ENCODE measurements at regions not wholly inside any gene's neighbourhood (a gene's known extent, or its start where the extent isn't known, plus 50 kb on each side); places are given as distances from the start of the nearest gene placed in this dataset.
"Not testable (repeated sequence)": the region's sequence is repeated elsewhere in the genome, so short reads cannot be mapped to it uniquely, and the experiment has no call there.

DNA sequence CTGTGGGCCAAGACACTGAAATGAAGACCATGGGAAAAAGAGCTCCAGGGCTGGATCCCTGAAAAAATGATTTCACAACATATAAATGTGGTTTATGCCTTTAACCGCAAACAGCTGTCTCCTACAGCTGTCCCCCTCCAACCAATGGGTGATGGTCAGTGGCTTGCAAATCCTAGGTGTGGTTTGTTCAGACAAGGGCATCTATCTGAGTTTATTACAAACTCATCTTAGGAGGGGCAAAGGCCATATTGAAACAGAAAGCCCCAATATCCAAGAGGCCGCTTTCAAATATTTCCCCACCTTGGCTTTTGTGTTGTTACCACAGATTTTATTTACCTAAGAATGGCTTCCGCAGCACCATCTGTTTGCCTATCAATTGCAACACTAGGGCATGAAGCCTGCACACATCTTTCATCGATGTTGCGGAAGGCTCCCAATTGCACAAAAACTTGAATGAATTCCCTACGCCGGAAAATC is 503.6 kb upstream of the AMELY start:
- Mint-ChIP-seq H3K27ac (no peak overlapping the region), H3K27me3 (ENCODE audit: low read depth) (no peaks in the 10 kb centered on the region), H3K9me3 (no peaks in the 10 kb centered on the region), H3K4me3 (no peak overlapping the region), H3K36me3 (ENCODE audit: low read depth) (peaks cover 1% of the 10 kb centered on the region), H3K4me1 (ENCODE audit: low read depth) (no peaks in the 10 kb centered on the region)

DNA sequence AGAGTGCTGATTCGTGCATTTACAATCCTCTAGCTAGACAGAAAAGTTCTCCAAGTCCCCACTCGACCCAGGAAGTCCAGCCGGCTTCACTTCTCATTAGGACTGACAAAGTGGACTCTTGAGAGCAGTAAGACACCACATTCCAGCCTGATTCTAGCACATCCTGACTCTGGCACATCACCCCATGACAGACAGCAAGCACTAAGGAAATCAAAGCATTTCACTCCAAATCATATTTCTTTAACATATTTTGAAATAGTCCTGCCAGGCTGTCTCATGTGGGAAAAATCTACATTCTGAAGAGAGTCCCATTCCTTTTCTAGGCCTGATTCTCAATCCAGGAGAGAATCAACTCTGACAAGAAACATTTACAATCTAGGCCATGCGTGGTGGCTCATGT is 478.5 kb upstream of the AMELY start:
- Mint-ChIP-seq H3K9me3 (peaks cover 50% of the 10 kb centered on the region), H3K27ac (no peak overlapping the region), H3K36me3 (ENCODE audit: low read depth) (peaks cover 42% of the 10 kb centered on the region), H3K27me3 (ENCODE audit: low read depth) (no peaks in the 10 kb centered on the region), H3K4me1 (ENCODE audit: low read depth) (no peaks in the 10 kb centered on the region), H3K4me3 (no peak overlapping the region)

DNA sequence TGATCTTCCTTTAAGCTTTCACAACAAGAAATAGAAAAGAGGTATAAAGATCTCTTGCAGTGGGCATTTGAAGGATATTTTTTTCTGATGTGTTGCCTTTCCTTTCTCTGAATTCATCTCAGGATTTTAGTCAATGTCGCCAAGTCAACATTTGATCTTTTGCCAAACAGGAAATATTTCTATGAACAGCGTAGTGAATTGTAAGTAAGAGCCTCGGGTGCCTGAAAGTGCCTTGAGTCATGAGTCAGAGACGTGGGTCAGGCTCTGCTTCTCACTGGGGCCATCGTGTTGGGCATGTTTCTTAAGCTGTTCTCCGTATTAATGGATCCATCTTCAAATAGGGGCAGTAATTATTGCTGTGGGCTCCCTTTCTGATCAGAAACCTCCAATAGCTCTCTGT is 471.4 kb upstream of the AMELY start:
- Mint-ChIP-seq H3K4me3 (no peak overlapping the region), H3K4me1 (ENCODE audit: low read depth) (peaks cover 7% of the 10 kb centered on the region), H3K27ac (no peak overlapping the region), H3K9me3 (peaks cover 5% of the 10 kb centered on the region), H3K27me3 (ENCODE audit: low read depth) (no peaks in the 10 kb centered on the region), H3K36me3 (ENCODE audit: low read depth) (peaks cover 39% of the 10 kb centered on the region)

DNA sequence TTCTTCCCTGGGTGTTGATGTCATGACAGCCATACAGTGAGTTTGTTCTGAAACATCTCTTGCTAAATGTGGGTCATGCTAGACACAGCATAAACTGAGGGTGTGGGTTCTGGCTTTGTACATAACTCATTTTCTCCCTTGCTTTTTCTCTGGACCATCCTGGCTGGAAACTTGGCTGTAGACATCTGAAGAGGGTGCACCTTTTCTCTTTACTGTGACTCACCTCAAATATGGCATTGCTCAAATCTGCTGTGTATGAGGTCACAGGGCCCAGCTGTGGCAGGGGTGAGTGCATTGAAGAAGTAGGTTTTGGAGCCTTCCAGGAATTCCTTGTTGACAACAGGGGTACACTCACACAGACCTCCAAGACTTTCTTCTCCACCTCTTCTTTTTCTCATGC is 465.5 kb upstream of the AMELY start:
- Mint-ChIP-seq H3K27ac (no peak overlapping the region), H3K36me3 (ENCODE audit: low read depth) (peaks cover 22% of the 10 kb centered on the region), H3K4me3 (no peak overlapping the region), H3K9me3 (no peaks in the 10 kb centered on the region), H3K27me3 (ENCODE audit: low read depth) (no peaks in the 10 kb centered on the region), H3K4me1 (ENCODE audit: low read depth) (peaks cover 3% of the 10 kb centered on the region)

DNA sequence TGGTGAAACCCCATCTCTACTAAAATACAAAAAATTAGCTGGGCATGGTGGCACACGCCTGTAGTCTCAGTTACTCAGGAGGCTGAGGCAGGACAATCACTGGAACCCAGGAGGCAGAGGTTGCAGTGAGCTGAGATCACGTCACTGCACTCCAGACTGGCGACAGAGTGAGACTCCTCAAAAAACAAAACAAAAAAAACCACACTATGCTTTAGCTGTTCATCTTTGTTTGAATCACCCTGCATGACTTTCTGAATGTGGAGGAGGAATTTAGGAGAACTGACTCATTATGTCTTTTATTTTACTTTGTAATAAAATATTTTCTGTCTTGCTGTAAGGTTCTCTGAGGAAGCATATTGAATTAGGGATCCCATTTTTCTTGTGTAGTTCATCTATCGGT is 462.9 kb upstream of the AMELY start:
- not testable (repeated sequence) for H3K27ac Mint-ChIP-seq; H3K27me3 Mint-ChIP-seq (ENCODE audit: low read depth); H3K9me3 Mint-ChIP-seq; H3K4me1 Mint-ChIP-seq (ENCODE audit: low read depth); H3K4me3 Mint-ChIP-seq
- peaks cover 17% of the 10 kb centered on the region for H3K36me3 Mint-ChIP-seq (ENCODE audit: low read depth)

DNA sequence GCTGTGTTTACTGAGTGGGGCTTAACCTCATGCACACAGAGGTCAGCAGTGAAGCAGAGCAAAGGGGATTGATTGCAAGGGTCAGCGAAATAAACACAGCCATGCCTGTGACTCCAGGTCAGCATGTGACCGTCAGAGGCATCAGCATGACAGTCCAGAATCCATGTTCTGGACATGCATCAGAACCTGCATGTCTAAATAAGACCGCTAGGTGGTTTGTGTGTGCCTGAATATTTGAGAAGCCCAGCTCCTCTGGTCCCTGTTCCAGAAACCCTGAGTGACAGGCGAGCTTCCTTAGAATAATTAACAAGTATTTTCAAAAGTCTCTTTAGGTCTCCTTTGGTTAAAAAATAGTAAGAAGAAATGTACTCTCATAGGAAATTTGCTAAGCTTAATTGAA is 460.4 kb upstream of the AMELY start:
- not testable (repeated sequence) for H3K27ac Mint-ChIP-seq; H3K4me3 Mint-ChIP-seq; H3K27me3 Mint-ChIP-seq (ENCODE audit: low read depth); H3K4me1 Mint-ChIP-seq (ENCODE audit: low read depth); H3K9me3 Mint-ChIP-seq
- peaks cover 12% of the 10 kb centered on the region for H3K36me3 Mint-ChIP-seq (ENCODE audit: low read depth)

DNA sequence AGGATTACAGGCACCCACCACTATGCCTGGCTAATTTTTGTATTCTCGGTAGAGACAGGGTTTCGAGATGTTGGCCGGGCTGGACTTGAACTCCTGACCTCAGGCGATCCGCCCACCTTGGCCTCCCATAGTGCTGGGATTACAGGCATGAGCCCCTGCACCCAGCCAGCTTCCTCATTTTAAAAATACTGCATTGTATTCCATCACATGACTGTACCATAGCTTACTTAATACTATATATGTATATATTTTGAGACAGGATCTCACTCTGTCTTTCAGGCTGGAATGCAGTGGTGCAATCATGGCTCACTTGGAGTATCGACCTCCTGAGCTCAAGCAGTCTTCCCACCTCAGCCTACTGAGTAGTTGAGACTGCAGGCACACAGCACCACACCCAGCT is 459.5 kb upstream of the AMELY start:
- not testable (repeated sequence) for H3K27ac Mint-ChIP-seq; H3K9me3 Mint-ChIP-seq; H3K4me3 Mint-ChIP-seq; H3K27me3 Mint-ChIP-seq (ENCODE audit: low read depth); H3K4me1 Mint-ChIP-seq (ENCODE audit: low read depth)
- peaks cover 13% of the 10 kb centered on the region for H3K36me3 Mint-ChIP-seq (ENCODE audit: low read depth)

DNA sequence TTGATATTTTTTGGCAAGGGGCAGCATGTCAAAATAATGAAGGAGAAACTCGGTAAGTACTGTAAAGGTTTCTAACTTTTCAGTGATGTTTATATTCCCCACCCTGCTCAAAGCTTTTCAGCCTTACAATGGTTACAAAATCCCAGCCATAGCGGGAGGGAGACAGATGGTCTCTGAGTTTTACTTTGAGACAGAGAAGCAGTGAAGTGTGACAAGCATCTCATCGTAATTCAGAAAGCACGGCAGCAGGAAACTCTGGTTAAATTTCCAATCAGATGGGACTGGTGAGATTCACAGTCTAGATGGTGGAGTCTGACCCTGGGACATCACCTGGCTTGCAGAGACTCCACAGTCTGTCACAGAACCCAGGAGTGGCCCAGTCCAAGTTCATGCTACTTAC is 448.0 kb upstream of the AMELY start:
- Mint-ChIP-seq H3K27ac (no peak overlapping the region), H3K36me3 (ENCODE audit: low read depth) (peaks cover 26% of the 10 kb centered on the region), H3K4me3 (no peak overlapping the region), H3K9me3 (no peaks in the 10 kb centered on the region), H3K27me3 (ENCODE audit: low read depth) (no peaks in the 10 kb centered on the region), H3K4me1 (ENCODE audit: low read depth) (peaks cover 9% of the 10 kb centered on the region)

DNA sequence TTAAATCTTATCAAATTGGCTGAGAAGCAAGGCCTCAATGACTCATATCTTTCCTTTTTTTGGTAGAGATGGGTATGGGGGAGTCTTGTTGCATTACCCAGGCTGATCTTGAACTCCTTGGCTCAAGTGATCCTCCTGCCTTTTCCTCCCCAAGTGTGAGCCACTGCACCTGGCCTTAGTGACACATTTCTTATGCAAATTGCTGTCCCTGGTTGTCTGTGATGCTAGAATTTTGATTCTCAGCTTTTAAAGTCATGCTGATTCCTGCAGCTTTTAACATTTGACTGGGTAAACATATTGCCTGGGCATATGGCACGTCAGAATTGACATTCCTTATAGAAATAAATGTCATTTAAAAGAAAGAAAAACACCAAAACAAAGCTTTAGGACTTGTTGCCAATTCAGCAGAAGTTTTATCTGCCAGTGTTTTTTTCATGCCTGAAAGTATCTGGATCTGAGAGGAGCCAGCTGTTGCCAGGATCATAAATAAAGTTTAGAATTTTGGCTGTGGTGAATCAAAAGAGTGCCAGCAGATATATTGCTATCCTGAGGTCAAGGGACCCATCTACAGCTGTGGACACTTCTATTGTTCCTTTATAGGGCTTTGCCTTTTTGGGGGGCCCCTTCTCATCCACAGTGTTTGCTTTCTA is 446.7 kb upstream of the AMELY start:
- Mint-ChIP-seq H3K4me1 (ENCODE audit: low read depth) (peaks cover 7% of the 10 kb centered on the region), H3K27ac (no peak overlapping the region), H3K27me3 (ENCODE audit: low read depth) (no peaks in the 10 kb centered on the region), H3K9me3 (no peaks in the 10 kb centered on the region), H3K36me3 (ENCODE audit: low read depth) (peaks cover 28% of the 10 kb centered on the region), H3K4me3 (no peak overlapping the region)

DNA sequence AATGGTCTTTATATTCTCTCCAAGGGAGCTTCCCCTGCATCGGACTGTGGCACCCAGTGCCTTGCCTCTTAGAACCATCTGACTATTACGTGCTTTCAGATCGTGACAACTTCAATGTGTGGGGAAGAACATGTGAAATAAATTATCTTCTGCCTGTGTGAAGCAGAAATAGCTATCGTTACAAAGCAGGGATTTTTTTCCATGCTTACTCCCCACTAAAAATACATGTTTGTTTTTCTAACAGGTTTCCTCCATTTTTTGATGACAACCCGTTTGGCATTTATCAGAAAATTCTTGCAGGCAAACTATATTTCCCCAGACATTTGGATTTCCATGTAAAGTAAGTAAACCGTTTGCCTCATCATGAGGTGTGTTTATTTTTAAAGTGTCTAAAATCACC is 444.3 kb upstream of the AMELY start:
- peaks cover 22% of the 10 kb centered on the region for H3K36me3 Mint-ChIP-seq (ENCODE audit: low read depth)

DNA sequence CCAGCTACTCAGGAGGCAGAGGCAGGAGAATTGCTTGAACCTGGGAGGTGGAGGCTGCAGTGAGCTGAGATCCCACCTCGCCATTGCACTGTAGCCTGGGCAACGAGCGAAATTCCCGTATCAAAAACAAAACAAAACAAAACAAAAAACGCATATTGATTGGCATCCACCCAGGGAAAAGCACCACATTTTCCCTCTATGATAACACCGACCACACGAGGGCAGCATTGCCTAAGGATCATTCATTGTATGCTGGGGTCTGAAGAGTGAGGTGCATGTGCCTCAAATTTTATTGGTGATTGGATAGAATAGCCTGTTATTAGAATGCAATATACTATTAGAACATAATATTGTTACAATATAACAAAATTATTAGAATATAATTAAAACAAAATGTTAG is 433.1 kb upstream of the AMELY start:
- Mint-ChIP-seq H3K4me1 (ENCODE audit: low read depth) (peaks cover 25% of the 10 kb centered on the region), H3K4me3 (no peak overlapping the region), H3K27ac (peak overlapping the region; percentile 38), H3K27me3 (ENCODE audit: low read depth) (no peaks in the 10 kb centered on the region), H3K36me3 (ENCODE audit: low read depth) (peaks cover 30% of the 10 kb centered on the region), H3K9me3 (no peaks in the 10 kb centered on the region)

More for the DNA sequence above, 444.3 kb upstream of the AMELY start:
- H3K4me3 Mint-ChIP-seq; H3K27me3 Mint-ChIP-seq (ENCODE audit: low read depth); H3K9me3 Mint-ChIP-seq; H3K4me1 Mint-ChIP-seq (ENCODE audit: low read depth); H3K27ac Mint-ChIP-seq: not testable (repeated sequence)

DNA sequence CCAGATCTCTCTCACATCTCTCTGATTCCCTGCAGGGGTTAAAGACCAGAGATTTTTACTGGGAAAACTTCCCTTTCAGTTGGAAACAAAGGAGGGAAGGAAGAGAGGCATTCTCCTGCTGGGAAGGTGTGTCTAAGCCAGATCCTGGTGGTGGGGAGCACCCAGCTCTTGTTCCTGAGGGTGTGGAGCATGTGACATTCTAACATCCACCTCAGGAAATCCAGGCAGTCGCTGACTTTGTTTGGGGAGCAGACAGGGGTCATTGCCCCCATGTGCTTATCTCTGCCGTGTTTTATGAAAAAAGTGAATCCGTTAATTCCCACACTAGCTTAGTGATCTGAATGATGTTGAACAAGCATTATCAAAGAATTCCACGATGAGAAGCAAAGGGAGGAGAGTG is 431.7 kb upstream of the AMELY start:
- Mint-ChIP-seq H3K4me1 (ENCODE audit: low read depth) (peaks cover 31% of the 10 kb centered on the region), H3K27ac (peak overlapping the region; percentile 85), H3K4me3 (peak overlapping the region; percentile 48), H3K9me3 (no peaks in the 10 kb centered on the region), H3K36me3 (ENCODE audit: low read depth) (peaks cover 35% of the 10 kb centered on the region), H3K27me3 (ENCODE audit: low read depth) (no peaks in the 10 kb centered on the region)

DNA sequence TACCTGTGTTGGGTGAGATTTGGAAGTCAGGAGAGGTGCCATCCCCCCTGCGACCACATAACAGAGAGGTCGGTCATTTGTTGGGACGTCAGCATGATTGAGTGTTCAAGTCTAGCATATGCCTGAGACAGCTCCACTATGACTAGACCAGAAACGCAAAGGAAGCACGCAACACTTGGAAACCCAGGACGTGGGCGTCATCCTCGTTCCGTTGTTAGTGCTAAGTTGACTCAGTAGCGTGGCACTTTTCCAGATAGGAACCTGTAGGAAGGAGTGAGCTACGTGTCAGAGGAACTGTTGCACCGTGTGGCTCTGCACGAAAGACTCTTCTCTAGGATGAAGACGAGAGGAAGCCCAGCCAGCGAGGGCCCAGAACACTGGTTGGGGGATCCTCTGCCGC is 431.2 kb upstream of the AMELY start:
- Mint-ChIP-seq H3K4me3 (peak overlapping the region; percentile 48), H3K4me1 (ENCODE audit: low read depth) (peaks cover 36% of the 10 kb centered on the region), H3K36me3 (ENCODE audit: low read depth) (peaks cover 40% of the 10 kb centered on the region), H3K27ac (peak overlapping the region; percentile 85)
- not testable (repeated sequence) for H3K9me3 Mint-ChIP-seq; H3K27me3 Mint-ChIP-seq (ENCODE audit: low read depth)

DNA sequence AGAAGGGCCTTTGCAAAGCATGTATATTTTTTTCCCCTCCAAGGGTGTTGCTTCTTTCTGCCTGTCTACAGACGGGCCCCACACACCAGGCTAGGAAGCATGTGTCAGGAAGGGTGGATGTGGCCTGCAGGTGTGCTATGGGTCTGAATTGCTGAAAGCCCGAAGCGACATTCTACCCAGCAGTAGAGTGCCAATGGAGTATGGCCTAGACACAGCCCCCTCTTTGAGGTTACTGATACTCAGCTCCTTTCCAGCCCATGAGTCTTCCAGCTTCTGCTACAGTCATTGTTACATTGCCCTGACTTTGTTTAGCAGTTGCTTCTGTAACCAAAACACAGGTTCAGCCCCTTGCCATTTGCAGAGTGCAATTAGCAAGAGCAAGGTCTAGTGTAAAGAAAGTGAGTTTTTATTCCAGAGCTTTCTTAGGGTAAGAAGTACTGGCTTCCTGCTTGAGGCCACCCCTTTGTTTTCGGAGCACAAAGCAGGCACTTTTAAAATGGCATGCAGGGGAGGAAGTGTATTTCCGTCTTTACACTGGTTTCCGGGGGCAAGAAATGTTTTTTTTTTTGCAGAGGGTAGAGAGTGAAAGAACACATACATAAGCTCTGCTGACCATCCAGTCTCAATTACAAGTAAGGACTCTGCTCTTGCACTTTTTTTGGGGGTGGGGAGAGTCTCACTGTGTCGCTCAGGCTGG is 428.0 kb upstream of the AMELY start:
- H3K4me1 Mint-ChIP-seq (ENCODE audit: low read depth) = peaks cover 56% of the 10 kb centered on the region
- H3K27me3 Mint-ChIP-seq (ENCODE audit: low read depth) = no peaks in the 10 kb centered on the region
- H3K9me3 Mint-ChIP-seq = no peaks in the 10 kb centered on the region
- H3K36me3 Mint-ChIP-seq (ENCODE audit: low read depth) = peaks cover 44% of the 10 kb centered on the region
- peak overlapping the region; percentile 82 for H3K27ac Mint-ChIP-seq
- H3K4me3 Mint-ChIP-seq = peak overlapping the region; percentile 53

DNA sequence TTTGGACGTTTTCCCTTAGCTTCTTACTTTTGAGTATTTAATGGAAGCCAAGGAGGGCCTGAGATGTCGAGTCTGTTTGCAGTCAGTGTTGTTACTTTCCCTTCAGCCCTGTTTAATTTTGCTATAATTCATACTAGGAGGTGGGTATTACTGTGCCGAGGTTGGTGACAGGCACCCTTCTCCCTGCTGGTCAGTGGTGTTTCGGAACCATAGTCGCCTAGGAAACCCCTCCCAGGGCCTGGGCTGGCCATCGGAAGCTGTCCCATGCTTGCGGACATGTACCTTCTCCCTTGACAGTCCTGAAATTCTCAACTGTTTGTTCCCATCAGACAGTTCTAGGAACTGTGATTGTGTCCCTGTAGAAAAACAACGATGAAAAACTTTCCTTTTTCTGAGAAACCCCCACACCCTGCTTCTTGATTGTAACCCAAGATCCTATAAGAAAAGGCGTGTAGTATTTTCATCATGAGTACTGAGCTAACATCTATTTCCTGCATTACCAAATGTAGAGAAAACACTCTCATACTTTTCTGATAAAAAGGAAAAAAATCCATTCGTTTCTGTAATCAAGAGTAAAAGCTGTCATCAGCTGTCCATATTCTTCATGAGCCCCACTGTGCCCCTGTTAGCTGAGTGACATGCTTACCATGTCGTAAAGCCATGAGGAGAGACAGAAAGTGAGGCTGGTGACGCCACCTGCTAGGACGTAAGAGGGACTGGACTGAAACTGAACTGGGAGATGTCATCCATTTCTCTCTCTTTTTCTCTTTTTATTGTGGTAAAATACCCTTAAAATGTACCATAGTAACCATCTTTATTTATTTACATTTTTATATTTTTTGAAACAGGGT is 424.7 kb upstream of the AMELY start:
- H3K9me3 Mint-ChIP-seq = no peaks in the 10 kb centered on the region
- H3K27me3 Mint-ChIP-seq (ENCODE audit: low read depth) = no peaks in the 10 kb centered on the region
- H3K36me3 Mint-ChIP-seq (ENCODE audit: low read depth) = peaks cover 38% of the 10 kb centered on the region
- H3K27ac Mint-ChIP-seq = peak overlapping the region; percentile 83
- H3K4me1 Mint-ChIP-seq (ENCODE audit: low read depth) = peaks cover 48% of the 10 kb centered on the region
- peak overlapping the region; percentile 58 for H3K4me3 Mint-ChIP-seq

Data from T-helper 1 cell treated with Interleukin-12 subunit alpha and Interleukin-12 subunit beta and Interleukin-4 antibody, amounts not matched to agents 30 μg/mL and 1 μg/mL, for 36 hours (primary cell).